Pancreas (tissue), 10 donors: ENCODE measurements at regions not wholly inside any gene's neighbourhood (a gene's known extent, or its start where the extent isn't known, plus 50 kb on each side); places are given as distances from the start of the nearest gene placed in this dataset.
A peak's percentile ranks its signal among the peaks of the same experiment; 100 is the strongest.

ENCODE experiments used
- ATAC-seq, 4 donors: fragments of 200-7000 bp; cut with Tn5 transposase; one replicate each; pipeline versions ENCODE4 v1.8.0 to v1.9.1; 2020; ENCODE audit warnings: mild to moderate bottlenecking in 4 of 4, moderate library complexity in 4 of 4
- DNase-seq, 6 donors: peaks; one replicate each; pipeline ENCODE4 v3.0.0-alpha.2; 2020
- FAIRE-seq: peaks from 2 replicates; lab custom pipeline; 2012; peaks lifted over from hg19 to GRCh38; lab: Jason Lieb, UNC
- H3K27ac ChIP-seq, 4 donors: fragments of 200-600 bp; sonication (generic); 1 replicate in 3 of 4; 2 replicates in 1 of 4; pipeline versions ENCODE4 v1.5.0 to v1.8.0; 2020
- H3K27me3 ChIP-seq, 4 donors: fragments of 200-600 bp; one replicate each; pipeline ENCODE4 v1.8.0; 2021
- H3K36me3 ChIP-seq, 3 donors: fragments of 200-600 bp; sonication (generic) in 1 of 3; one replicate each; pipeline versions ENCODE4 v1.5.0 to v1.8.0; 2020 to 2021
- H3K4me1 ChIP-seq, 3 donors: fragments of 200-600 bp; one replicate each; pipeline ENCODE4 v1.8.0; 2021
- H3K4me3 ChIP-seq, 4 donors: fragments of 200-600 bp; sonication (generic) in 2 of 4; one replicate each; pipeline versions ENCODE4 v1.5.0 to v1.8.0; 2020 to 2021
- H3K9me3 ChIP-seq, 4 donors: fragments of 200-600 bp; one replicate each; pipeline ENCODE4 v1.8.0; 2021
- WGBS, 2 donors: extraction: QIAGEN DNeasy Blood & Tissue Kit; methylation state at CpG; one replicate each; pipeline ENCODE4 v1.1.7; 2013; 5-methylcytosine and 5-hydroxymethylcytosine counted together
- intact Hi-C, 3 donors: fragments of 100-400 bp; cut with DNase I; formaldehyde crosslinking; loops; one replicate each; pipeline versions ENCODE4 v1.11.1 to v1.14.2; 2022
- TF ChIP-seq, protein P1 (sequence below), 4 donors: fragments of 200-600 bp; sonication (generic) in 3 of 4; IDR thresholded peaks; one replicate each; pipeline versions ENCODE4 v1.5.0 to v1.8.0; 2021; ENCODE audit warnings: antibody characterized with exemption in 4 of 4
- donor health status: healthy with polysubstance abuse.
- donor health status: DM: no; HTN: no; CAD: no; lungs with moderate emphysema.
- donor health status: DM: no; HTN: no; CAD: no.
- donor health status: control.
- donor health status: control.
- donor health status: Bipolar disorder and iron deficiency.
- donor health status: DM: yes; HTN: yes; CAD: no.
- donor health status: DM: no; HTN: no; CAD: no.
- donor health status: DM: no; HTN: no; CAD: no.
- donor health status: DM: yes; HTN: yes; CAD: no.

DNA sequence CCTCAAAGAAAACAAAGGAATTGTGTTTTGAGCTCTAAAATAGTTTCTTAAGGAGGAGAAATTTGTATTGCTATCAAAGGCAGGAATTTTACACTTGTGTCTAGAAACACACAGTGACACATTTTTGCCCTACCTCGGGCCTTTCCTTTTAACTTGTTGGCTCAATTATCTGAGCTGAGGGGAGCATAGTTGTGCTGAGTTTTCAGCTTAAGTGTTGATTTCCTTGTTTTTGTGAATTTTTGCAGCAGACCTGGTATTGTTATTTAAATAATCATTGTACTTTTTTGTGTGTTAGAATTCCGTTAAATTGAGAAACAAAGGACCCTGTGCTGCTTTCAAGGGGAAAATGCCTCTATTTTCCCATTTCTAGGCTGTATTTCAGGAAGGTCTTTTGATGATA is 249.7 kb downstream of the CD83 start:
- ATAC-seq (no peak), FAIRE-seq (no peak), DNase-seq (no peak)
- TF ChIP-seq, protein P1, sequence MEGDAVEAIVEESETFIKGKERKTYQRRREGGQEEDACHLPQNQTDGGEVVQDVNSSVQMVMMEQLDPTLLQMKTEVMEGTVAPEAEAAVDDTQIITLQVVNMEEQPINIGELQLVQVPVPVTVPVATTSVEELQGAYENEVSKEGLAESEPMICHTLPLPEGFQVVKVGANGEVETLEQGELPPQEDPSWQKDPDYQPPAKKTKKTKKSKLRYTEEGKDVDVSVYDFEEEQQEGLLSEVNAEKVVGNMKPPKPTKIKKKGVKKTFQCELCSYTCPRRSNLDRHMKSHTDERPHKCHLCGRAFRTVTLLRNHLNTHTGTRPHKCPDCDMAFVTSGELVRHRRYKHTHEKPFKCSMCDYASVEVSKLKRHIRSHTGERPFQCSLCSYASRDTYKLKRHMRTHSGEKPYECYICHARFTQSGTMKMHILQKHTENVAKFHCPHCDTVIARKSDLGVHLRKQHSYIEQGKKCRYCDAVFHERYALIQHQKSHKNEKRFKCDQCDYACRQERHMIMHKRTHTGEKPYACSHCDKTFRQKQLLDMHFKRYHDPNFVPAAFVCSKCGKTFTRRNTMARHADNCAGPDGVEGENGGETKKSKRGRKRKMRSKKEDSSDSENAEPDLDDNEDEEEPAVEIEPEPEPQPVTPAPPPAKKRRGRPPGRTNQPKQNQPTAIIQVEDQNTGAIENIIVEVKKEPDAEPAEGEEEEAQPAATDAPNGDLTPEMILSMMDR (IDR thresholded peaks at IDR 0.05) = no peak
- Histone ChIP-seq H3K27ac (no peak overlapping the region), H3K4me1 (no peaks in the 10 kb centered on the region), H3K36me3 (no peaks in the 10 kb centered on the region), H3K4me3 (no peak overlapping the region), H3K9me3 (no peaks in the 10 kb centered on the region), H3K27me3 (no peaks in the 10 kb centered on the region)
- WGBS, 2 donors = 86 to 88% methylated on average over 2 of the region's 2 CpGs
- intact Hi-C loops = no loop called here

DNA sequence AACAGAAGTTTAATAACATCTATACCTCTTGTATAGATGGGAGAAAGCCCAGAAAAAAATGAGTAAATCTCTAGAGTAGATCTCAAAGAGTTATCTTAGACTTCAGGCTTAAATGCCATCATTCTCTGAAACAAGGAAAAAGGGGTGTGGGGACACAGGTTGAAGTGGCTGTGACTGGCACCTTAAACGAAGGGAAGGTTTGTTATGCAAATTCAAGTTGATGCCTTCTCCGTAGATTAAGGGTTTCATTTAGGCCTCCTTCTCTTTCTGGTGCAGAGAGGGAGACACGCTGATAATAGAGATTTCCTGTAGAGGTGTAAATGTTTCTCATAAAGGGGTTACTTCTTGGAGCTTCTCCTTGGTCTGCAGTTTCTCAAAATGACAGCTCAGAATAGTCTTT is 252.1 kb downstream of the CD83 start:
- no peak for DNase-seq
- Histone ChIP-seq H3K4me1 (no peaks in the 10 kb centered on the region), H3K4me3 (no peak overlapping the region), H3K9me3 (no peaks in the 10 kb centered on the region), H3K36me3 (no peaks in the 10 kb centered on the region), H3K27me3 (no peaks in the 10 kb centered on the region), H3K27ac (no peak overlapping the region)
- ATAC-seq = no peak
- WGBS, 2 donors = 86 to 87% methylated on average over 3 of the region's 3 CpGs
- TF ChIP-seq, protein P1 (IDR thresholded peaks at IDR 0.05) = no peak
- intact Hi-C loops = no loop called here
- FAIRE-seq = no peak

DNA sequence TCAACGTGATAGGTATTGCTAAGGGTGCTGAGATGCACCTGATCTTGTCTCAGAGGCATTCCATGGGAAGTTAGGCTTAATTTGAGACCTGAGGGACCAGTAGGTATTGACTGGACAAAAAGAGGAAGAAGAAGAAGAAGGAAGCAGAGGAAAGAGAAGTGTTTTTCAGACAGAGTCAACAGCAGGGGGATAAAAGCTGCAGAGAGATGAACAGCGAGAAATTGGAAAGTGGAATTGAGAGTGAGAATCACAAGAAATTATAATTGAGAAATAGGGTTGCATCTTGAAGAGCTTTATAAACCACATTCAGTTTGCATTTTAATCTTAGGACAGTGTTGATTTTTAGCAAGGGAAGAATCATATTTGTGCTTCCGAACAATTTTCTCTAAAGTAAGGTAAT is 254.0 kb downstream of the CD83 start:
- FAIRE-seq = no peak
- Histone ChIP-seq H3K4me3 (no peak overlapping the region), H3K27me3 (no peaks in the 10 kb centered on the region), H3K27ac (no peak overlapping the region), H3K9me3 (no peaks in the 10 kb centered on the region), H3K36me3 (no peaks in the 10 kb centered on the region), H3K4me1 (no peaks in the 10 kb centered on the region)
- intact Hi-C loops = no loop called here
- no peak for DNase-seq
- ATAC-seq = peak in 1 of 4 donors; percentile 36
- WGBS, 2 donors = 75 to 78% methylated on average over 3 of the region's 3 CpGs
- TF ChIP-seq, protein P1 (IDR thresholded peaks at IDR 0.05) = no peak

DNA sequence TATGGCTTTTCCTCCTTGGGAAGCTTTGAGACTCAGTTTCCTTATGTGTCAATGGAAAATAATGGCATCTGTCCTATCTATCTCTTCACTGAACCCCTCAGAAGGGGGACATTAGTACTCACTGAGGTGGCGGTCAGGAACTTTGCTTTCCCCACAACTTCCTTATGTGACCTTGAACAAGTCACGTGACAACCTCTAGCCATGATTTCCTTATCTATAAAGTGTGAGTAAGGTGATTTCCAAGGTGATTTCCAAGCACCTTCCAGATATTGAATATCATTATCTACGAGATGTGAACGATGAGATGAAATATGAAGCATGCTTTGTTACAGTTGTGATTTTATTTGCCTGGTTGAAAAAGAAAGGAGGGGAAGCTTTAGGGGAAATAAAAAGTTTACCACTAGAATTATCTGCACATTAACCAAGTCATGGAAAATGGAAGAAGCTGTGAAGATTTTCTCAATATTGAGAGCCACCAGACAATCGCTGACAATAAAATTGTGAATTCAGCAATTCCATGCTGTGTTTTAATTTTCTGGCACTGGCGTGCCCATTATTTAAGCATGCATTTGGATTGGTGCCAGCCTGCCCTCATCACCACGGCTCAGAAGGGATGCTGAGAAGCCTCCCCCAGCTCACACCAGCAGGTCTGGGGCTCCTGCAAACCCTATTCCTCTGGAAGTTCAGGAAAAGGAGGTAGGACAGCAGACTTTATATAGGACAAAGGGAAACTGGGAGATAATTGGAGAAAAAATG is 255.3 kb downstream of the CD83 start:
- no peak overlapping the region for H3K27ac ChIP-seq
- WGBS, 2 donors = 42 to 43% methylated on average over 7 of the region's 7 CpGs
- H3K4me1 ChIP-seq = no peaks in the 10 kb centered on the region
- intact Hi-C loops = no loop called here
- no peaks in the 10 kb centered on the region for H3K36me3 ChIP-seq
- H3K27me3 ChIP-seq = no peaks in the 10 kb centered on the region
- H3K4me3 ChIP-seq = no peak overlapping the region
- H3K9me3 ChIP-seq = no peaks in the 10 kb centered on the region
- ATAC-seq (peak in 1 of 4 donors; percentile 44), DNase-seq (no peak), FAIRE-seq (no peak)
- TF ChIP-seq, protein P1 (IDR thresholded peaks at IDR 0.05) = no peak
